ENCODE measurements at regions not wholly inside any gene's neighbourhood (a gene's known extent, or its start where the extent isn't known, plus 50 kb on each side); places are given as distances from the start of the nearest gene placed in this dataset.

GRCh38 chr5:98248949-98249348 is 524.5 kb upstream of the RGMB start:
- intact Hi-C loops (cut with DNase I): no loop called here
- no peaks in the 10 kb centered on the region for H3K36me3 ChIP-seq
- ATAC-seq (no peak), DNase-seq (no peak)
- peaks cover 0 to 7% (median 0%) of the 10 kb centered on the region in 11 donors for H3K9me3 ChIP-seq
- H3K4me1 ChIP-seq: no peaks in the 10 kb centered on the region
- no peaks in the 10 kb centered on the region for H3K27me3 ChIP-seq
- no peak overlapping the region for H3K27ac ChIP-seq
- WGBS, 2 donors: 59 to 63% methylated on average over 2 of the region's 2 CpGs
- TF ChIP-seq, protein P1, sequence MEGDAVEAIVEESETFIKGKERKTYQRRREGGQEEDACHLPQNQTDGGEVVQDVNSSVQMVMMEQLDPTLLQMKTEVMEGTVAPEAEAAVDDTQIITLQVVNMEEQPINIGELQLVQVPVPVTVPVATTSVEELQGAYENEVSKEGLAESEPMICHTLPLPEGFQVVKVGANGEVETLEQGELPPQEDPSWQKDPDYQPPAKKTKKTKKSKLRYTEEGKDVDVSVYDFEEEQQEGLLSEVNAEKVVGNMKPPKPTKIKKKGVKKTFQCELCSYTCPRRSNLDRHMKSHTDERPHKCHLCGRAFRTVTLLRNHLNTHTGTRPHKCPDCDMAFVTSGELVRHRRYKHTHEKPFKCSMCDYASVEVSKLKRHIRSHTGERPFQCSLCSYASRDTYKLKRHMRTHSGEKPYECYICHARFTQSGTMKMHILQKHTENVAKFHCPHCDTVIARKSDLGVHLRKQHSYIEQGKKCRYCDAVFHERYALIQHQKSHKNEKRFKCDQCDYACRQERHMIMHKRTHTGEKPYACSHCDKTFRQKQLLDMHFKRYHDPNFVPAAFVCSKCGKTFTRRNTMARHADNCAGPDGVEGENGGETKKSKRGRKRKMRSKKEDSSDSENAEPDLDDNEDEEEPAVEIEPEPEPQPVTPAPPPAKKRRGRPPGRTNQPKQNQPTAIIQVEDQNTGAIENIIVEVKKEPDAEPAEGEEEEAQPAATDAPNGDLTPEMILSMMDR (IDR thresholded peaks at IDR 0.05): no peak
- H3K4me3 ChIP-seq: no peak overlapping the region

DNA sequence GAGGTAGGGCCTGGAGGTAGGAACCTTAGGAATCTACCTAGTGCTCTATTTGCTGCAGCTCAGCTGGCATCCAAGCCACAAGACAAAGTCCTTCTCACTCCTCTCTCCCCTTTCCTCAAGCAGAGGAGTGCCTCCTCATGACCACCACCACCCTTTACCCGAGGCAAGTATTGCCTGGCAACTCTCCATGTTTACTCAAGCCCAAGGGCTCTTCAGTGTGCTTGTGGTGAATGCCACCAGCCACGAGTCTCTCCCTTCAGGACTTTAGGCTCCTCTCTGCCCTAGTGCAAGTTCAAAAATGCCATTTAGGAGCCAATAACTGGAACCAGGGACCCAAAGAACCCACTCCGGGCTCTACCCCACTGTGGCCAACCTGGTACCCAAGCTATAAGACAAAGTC is 514.5 kb upstream of the RGMB start:
- TF ChIP-seq, protein P1 (IDR thresholded peaks at IDR 0.05): no peak
- intact Hi-C loops (cut with DNase I): no loop called here
- Histone ChIP-seq H3K4me3 (no peak overlapping the region), H3K36me3 (no peaks in the 10 kb centered on the region), H3K4me1 (no peaks in the 10 kb centered on the region), H3K9me3 (peaks cover 0 to 15% (median 5%) of the 10 kb centered on the region in 11 donors), H3K27me3 (no peaks in the 10 kb centered on the region), H3K27ac (no peak overlapping the region)
- DNase-seq: no peak
- ATAC-seq: no peak
- 77 to 78% methylated on average over 3 of the region's 3 CpGs for WGBS, 2 donors

DNA sequence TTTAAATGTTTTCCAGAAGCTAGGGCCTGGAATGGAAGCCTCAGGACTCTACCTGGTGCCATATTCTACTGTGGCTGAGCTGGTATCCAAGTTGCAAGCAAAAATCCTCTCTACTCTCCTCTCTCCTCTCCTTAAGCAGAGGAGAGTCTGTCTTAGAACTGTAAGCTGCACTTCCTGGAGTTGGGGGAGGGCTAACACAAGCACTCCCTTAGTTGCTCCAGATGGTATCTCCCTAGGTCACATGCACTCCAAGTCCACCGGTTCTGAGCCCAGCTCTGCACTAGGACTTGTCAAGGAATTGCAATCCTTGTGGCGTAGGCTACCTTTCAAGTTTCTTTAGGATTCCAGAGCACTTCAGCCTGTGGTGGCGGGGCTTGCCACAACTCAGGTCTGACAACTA is 513.9 kb upstream of the RGMB start:
- H3K27me3 ChIP-seq: no peaks in the 10 kb centered on the region
- no peak overlapping the region for H3K4me3 ChIP-seq
- no peak for DNase-seq
- WGBS, 2 donors: 85% methylated on average over 3 of the region's 3 CpGs
- intact Hi-C loops (cut with DNase I): no loop called here
- no peaks in the 10 kb centered on the region for H3K36me3 ChIP-seq
- H3K27ac ChIP-seq: no peak overlapping the region
- peaks cover 0 to 15% (median 5%) of the 10 kb centered on the region in 11 donors for H3K9me3 ChIP-seq
- H3K4me1 ChIP-seq: no peaks in the 10 kb centered on the region
- TF ChIP-seq, protein P1 (IDR thresholded peaks at IDR 0.05): no peak
- ATAC-seq: no peak

- DNase-seq: no peak
- Histone ChIP-seq H3K9me3 (peaks cover 0 to 4% (median 0%) of the 10 kb centered on the region in 11 donors), H3K4me3 (no peak overlapping the region), H3K27ac (no peak overlapping the region), H3K36me3 (no peaks in the 10 kb centered on the region), H3K27me3 (no peaks in the 10 kb centered on the region), H3K4me1 (no peaks in the 10 kb centered on the region)
- WGBS, 2 donors: 79 to 84% methylated on average over 2 of the region's 2 CpGs
- intact Hi-C loops (cut with DNase I): no loop called here
- ATAC-seq: no peak
- TF ChIP-seq, protein P1 (IDR thresholded peaks at IDR 0.05): no peak
Measured at GRCh38 chr5:98263084-98263483, 510.4 kb upstream of the RGMB start.
